ENCODE measurements at regions not wholly inside any gene's neighbourhood (a gene's known extent, or its start where the extent isn't known, plus 50 kb on each side); places are given as distances from the start of the nearest gene placed in this dataset.
"Not testable (repeated sequence)": the region's sequence is repeated elsewhere in the genome, so short reads cannot be mapped to it uniquely, and the experiment has no call there.

GRCh38 chr12:87230441-87230840 is 798.8 kb downstream of the C12orf50 start:
- no peak for FAIRE-seq

GRCh38 chr12:87227162-87227561 is 802.0 kb downstream of the C12orf50 start:
- FAIRE-seq: no peak

GRCh38 chr12:87217491-87217890 is 811.7 kb downstream of the C12orf50 start:
- FAIRE-seq: no peak

GRCh38 chr12:87216436-87216835 is 812.8 kb downstream of the C12orf50 start:
- no peak for FAIRE-seq

- no peak for FAIRE-seq
Observed at GRCh38 chr12:87202189-87202588, 827.0 kb downstream of the C12orf50 start.

GRCh38 chr12:87201598-87201997 is 827.6 kb downstream of the C12orf50 start:
- FAIRE-seq: no peak

- FAIRE-seq: no peak
Observed at GRCh38 chr12:87200289-87200979, 828.8 kb downstream of the C12orf50 start.

GRCh38 chr12:87198181-87198580 is 831.0 kb downstream of the C12orf50 start:
- FAIRE-seq: no peak

- FAIRE-seq: no peak
Observed at GRCh38 chr12:87196321-87196720, 832.9 kb downstream of the C12orf50 start.

- not testable (repeated sequence) for FAIRE-seq
Observed at GRCh38 chr12:87194389-87194788, 834.8 kb downstream of the C12orf50 start.

- no peak for FAIRE-seq
Observed at GRCh38 chr12:87185367-87185766, 843.8 kb downstream of the C12orf50 start.

GRCh38 chr12:87182696-87183233 is 846.4 kb downstream of the C12orf50 start:
- no peak for FAIRE-seq

GRCh38 chr12:87171356-87171755 is 857.8 kb downstream of the C12orf50 start:
- no peak for FAIRE-seq

- FAIRE-seq: no peak
Observed at GRCh38 chr12:87169010-87169409, 860.2 kb downstream of the C12orf50 start.

- no peak for FAIRE-seq
Observed at GRCh38 chr12:87165733-87166375, 863.3 kb downstream of the C12orf50 start.

- FAIRE-seq: no peak
Observed at GRCh38 chr12:87163122-87163521, 866.1 kb downstream of the C12orf50 start.

GRCh38 chr12:87160848-87161601 is 868.2 kb downstream of the C12orf50 start:
- no peak for FAIRE-seq

- no peak for FAIRE-seq
Observed at GRCh38 chr12:87157791-87158190, 871.4 kb downstream of the C12orf50 start.

GRCh38 chr12:87155621-87156020 is 873.6 kb downstream of the C12orf50 start:
- no peak for FAIRE-seq

GRCh38 chr12:87152841-87153528 is 876.2 kb downstream of the C12orf50 start:
- FAIRE-seq: no peak

- no peak for FAIRE-seq
Observed at GRCh38 chr12:87152075-87152474, 877.1 kb downstream of the C12orf50 start.

GRCh38 chr12:87150969-87151662 is 878.1 kb downstream of the C12orf50 start:
- FAIRE-seq: no peak

All from islet of Langerhans (tissue), 1 donor.